ENCODE measurements at regions not wholly inside any gene's neighbourhood (a gene's known extent, or its start where the extent isn't known, plus 50 kb on each side); places are given as distances from the start of the nearest gene placed in this dataset.

DNA sequence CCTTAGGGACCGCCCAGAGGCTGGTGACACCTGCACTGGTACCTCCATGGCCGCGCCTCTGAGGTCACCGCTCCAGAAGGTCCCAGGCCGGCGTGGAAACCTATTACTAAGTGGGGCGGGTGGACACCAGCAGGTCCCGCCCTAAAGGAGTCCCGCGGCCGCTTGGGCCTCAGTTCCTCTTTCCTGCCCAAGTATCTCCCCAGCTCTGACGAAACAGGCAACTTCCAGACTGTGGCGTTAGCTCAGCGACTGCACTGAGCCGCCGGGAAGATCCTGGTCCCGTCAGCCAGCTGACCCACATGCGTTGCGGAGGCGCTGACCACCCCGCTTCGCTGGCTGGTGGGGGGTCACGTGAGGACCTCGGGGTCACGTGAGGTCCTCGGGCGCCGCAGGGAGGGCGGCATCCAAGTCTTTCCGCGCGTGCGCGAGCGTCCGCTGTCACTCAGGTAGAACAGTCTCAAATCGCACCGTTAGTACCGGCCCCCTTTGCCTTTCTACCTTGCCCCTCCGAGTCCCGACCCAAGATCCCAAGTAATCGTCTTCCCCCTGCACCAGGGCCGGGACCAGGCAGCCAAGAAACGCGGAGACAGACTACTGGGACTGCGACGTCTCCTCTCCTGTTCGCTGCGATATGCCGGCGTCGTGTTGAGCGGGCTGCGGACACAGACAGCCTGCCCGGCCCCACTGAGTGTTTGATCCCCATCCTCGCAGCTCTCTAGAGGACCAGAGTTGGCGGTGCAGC lies 53.7 kb upstream of the KDM4C start (continued):
- TF ChIP-seq NFE2L1 (CRISPR knock-in tag; IDR thresholded peaks at IDR 0.05; ENCODE audit: borderline replicate concordance) (no peak), ZNF232 (CRISPR knock-in tag; IDR thresholded peaks at IDR 0.05; ENCODE audit: borderline replicate concordance) (peak; percentile 49; the same call in 1 of the 2 replicates), ZNF83 (CRISPR knock-in tag; IDR thresholded peaks at IDR 0.05; ENCODE audit: borderline replicate concordance) (no peak), SIN3A (IDR thresholded peaks at IDR 0.05; ENCODE audit: borderline replicate concordance, low read depth, low read length) (no peak), ZNF230 (CRISPR knock-in tag; IDR thresholded peaks at IDR 0.05) (0 out of 2 replicates have a peak, but pooled peaks have one; percentile 39), FOXO1 (CRISPR knock-in tag; IDR thresholded peaks at IDR 0.05) (0 out of 2 replicates have a peak, but pooled peaks have one; percentile 12), ZNF10 (CRISPR knock-in tag; IDR thresholded peaks at IDR 0.05; ENCODE audit: borderline replicate concordance, low read depth) (no peak), ZNF20 (CRISPR knock-in tag; IDR thresholded peaks at IDR 0.05) (no peak), NCOA1 (CRISPR knock-in tag; IDR thresholded peaks at IDR 0.05) (no peak), ZNF562 (CRISPR knock-in tag; IDR thresholded peaks at IDR 0.05; ENCODE audit: borderline replicate concordance) (peak; percentile 57; the same call in 1 of the 2 replicates), ZMYM2 (CRISPR knock-in tag; IDR thresholded peaks at IDR 0.05) (peak; percentile 13; the same call in 1 of the 2 replicates), ZNF557 (CRISPR knock-in tag; IDR thresholded peaks at IDR 0.05) (no peak), U2AF2 (IDR thresholded peaks at IDR 0.05; ENCODE audit: low read depth, low read length) (no peak), ZNF674 (CRISPR knock-in tag; IDR thresholded peaks at IDR 0.05; ENCODE audit: low read depth) (no peak), NR2F2 (IDR thresholded peaks at IDR 0.05; ENCODE audit: borderline replicate concordance, low read depth) (no peak)
- TF ChIP-seq, protein P1, sequence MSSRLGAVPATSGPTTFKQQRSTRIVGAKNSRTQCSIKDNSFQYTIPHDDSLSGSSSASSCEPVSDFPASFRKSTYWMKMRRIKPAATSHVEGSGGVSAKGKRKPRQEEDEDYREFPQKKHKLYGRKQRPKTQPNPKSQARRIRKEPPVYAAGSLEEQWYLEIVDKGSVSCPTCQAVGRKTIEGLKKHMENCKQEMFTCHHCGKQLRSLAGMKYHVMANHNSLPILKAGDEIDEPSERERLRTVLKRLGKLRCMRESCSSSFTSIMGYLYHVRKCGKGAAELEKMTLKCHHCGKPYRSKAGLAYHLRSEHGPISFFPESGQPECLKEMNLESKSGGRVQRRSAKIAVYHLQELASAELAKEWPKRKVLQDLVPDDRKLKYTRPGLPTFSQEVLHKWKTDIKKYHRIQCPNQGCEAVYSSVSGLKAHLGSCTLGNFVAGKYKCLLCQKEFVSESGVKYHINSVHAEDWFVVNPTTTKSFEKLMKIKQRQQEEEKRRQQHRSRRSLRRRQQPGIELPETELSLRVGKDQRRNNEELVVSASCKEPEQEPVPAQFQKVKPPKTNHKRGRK (CRISPR knock-in tag; IDR thresholded peaks at IDR 0.05), result no peak
- TF ChIP-seq, protein P2, sequence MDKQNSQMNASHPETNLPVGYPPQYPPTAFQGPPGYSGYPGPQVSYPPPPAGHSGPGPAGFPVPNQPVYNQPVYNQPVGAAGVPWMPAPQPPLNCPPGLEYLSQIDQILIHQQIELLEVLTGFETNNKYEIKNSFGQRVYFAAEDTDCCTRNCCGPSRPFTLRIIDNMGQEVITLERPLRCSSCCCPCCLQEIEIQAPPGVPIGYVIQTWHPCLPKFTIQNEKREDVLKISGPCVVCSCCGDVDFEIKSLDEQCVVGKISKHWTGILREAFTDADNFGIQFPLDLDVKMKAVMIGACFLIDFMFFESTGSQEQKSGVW (CRISPR knock-in tag; IDR thresholded peaks at IDR 0.05; ENCODE audit: borderline replicate concordance), result no peak
- TF ChIP-seq, protein P3, sequence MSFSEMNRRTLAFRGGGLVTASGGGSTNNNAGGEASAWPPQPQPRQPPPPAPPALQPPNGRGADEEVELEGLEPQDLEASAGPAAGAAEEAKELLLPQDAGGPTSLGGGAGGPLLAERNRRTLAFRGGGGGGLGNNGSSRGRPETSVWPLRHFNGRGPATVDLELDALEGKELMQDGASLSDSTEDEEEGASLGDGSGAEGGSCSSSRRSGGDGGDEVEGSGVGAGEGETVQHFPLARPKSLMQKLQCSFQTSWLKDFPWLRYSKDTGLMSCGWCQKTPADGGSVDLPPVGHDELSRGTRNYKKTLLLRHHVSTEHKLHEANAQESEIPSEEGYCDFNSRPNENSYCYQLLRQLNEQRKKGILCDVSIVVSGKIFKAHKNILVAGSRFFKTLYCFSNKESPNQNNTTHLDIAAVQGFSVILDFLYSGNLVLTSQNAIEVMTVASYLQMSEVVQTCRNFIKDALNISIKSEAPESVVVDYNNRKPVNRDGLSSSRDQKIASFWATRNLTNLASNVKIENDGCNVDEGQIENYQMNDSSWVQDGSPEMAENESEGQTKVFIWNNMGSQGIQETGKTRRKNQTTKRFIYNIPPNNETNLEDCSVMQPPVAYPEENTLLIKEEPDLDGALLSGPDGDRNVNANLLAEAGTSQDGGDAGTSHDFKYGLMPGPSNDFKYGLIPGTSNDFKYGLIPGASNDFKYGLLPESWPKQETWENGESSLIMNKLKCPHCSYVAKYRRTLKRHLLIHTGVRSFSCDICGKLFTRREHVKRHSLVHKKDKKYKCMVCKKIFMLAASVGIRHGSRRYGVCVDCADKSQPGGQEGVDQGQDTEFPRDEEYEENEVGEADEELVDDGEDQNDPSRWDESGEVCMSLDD (CRISPR knock-in tag; IDR thresholded peaks at IDR 0.05; ENCODE audit: borderline replicate concordance), result 0 out of 2 replicates have a peak, but pooled peaks have one; percentile 26
- TF ChIP-seq, protein P4, sequence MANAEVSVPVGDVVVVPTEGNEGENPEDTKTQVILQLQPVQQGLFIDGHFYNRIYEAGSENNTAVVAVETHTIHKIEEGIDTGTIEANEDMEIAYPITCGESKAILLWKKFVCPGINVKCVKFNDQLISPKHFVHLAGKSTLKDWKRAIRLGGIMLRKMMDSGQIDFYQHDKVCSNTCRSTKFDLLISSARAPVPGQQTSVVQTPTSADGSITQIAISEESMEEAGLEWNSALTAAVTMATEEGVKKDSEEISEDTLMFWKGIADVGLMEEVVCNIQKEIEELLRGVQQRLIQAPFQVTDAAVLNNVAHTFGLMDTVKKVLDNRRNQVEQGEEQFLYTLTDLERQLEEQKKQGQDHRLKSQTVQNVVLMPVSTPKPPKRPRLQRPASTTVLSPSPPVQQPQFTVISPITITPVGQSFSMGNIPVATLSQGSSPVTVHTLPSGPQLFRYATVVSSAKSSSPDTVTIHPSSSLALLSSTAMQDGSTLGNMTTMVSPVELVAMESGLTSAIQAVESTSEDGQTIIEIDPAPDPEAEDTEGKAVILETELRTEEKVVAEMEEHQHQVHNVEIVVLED (CRISPR knock-in tag; IDR thresholded peaks at IDR 0.05; ENCODE audit: borderline replicate concordance), result peak; percentile 64; the same call in 1 of the 2 replicates
- TF ChIP-seq, protein P5, sequence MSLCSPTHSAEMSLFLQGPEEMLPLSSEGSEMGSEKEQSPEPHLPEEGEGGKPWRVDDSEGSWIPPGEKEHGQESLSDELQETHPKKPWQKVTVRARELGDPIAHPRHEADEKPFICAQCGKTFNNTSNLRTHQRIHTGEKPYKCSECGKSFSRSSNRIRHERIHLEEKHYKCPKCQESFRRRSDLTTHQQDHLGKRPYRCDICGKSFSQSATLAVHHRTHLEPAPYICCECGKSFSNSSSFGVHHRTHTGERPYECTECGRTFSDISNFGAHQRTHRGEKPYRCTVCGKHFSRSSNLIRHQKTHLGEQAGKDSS (CRISPR knock-in tag; IDR thresholded peaks at IDR 0.05; ENCODE audit: borderline replicate concordance, low read depth), result no peak; the same call in 1 of the 2 replicates
